GM18505 (cell line): ENCODE measurements at regions not wholly inside any gene's neighbourhood (a gene's known extent, or its start where the extent isn't known, plus 50 kb on each side); places are given as distances from the start of the nearest gene placed in this dataset.

Experiments used
- ATAC-seq: cut with Tn5 transposase; IDR thresholded peaks from one replicate; pipeline ENCODE4 v1.9.1; 2021; ENCODE audit not compliant: unreplicated experiment
- POLR2A ChIP-seq: IDR thresholded peaks from 4 replicates; pipeline ENCODE4 v1.6.1; 2011; ENCODE audit warnings: borderline replicate concordance; ENCODE audit not compliant: insufficient read depth, insufficient read length; ENCODE audit errors: extremely low read depth

DNA sequence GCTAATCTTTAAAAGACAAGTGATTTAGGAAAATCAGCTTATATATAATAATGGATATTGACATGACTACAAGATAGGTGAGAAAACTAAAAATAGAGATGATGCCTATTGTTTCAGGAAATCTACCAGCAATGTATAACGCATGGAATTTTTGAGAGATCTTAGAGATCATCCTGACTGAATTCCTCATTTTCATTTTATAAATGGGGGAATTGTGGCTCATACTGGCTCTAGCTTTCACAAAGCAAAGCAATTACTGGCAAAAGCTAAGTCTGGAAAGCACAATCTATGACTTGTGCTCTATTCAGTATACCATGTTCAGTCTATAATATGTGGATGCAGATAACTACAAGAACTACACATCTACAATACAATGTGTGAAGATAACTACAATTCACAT is 51.9 kb upstream of the FANCL start:
- TF ChIP-seq POLR2A = no peak
- ATAC-seq = no peak

DNA sequence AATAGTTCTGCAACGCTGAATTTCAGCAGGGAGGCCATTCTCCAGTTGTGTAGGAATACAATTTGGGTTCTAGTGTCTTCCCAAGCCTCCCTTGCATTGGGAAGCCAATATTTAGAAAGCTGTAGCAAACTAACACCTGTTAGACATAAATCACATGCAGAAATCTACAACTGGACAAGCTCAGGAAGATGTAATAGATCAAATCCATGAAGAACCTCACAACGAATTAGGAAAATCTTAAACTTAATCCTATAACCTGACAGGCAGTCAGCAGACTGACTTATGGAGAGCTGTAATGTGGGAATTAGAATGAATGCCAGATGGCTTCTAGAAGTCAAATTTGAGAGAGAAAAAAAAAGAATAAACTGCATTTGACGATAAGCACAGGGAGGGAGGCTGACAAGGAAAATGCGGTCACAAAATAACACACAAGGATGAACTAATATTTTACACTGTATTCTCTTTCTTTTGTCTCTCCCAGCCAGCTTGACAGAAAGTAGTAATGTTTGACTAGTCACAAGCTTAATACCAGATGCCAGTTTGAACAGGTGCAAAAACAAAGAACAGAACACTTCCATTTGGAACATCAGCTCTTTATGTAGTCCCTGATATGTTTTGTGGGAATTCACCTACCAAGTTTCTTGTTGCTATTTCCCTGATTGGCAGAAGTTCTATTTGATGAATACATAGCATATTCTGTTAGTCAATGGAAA is 50.8 kb upstream of the FANCL start:
- ATAC-seq = no peak
- no peak for TF ChIP-seq POLR2A
